ENCODE measurements at regions not wholly inside any gene's neighbourhood (a gene's known extent, or its start where the extent isn't known, plus 50 kb on each side); places are given as distances from the start of the nearest gene placed in this dataset.
A peak's percentile ranks its signal among the peaks of the same experiment; 100 is the strongest.
"Not testable (repeated sequence)": the region's sequence is repeated elsewhere in the genome, so short reads cannot be mapped to it uniquely, and the experiment has no call there.

DNA sequence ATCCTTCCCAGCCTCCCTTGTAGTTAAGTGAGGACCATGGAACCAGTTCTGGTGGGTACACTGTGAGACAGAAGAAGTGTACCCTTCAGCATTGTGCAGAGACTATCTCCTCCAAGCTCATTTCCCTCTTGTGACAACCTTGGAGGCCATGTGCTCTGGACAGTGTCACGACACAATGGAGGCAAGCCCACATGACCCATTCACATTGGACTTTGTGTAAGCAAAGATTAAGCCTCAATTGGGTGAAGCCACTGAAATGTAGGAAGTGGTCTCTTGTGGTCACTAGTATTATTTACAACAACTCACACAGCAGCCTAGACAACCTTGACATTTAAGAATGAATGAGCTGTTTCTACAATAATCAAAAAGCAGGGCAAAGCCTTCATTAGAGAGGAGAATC, 124.2 kb downstream of the INHBA start:
- no peak for DNase-seq (ENCODE audit: low read depth)

DNA sequence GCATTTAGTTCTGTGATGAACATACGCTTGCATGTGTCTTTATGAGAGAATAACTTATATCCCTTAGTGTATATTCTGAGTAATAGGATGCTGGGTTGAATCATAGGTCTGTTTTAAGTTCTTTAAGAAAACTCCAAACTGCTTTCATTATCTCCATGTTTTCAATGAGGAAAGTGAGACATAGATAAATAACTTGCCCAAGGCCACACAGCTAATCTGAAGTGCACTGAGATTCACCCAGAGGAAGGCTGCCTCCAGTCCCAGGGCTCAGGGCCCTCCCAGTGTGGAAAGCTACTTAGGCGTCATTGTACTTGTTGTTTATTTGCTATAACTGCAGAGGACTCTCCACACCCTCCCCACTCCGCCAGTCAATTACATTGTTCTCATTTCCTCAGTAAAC, 126.7 kb downstream of the INHBA start:
- no peak for DNase-seq (ENCODE audit: low read depth)

DNA sequence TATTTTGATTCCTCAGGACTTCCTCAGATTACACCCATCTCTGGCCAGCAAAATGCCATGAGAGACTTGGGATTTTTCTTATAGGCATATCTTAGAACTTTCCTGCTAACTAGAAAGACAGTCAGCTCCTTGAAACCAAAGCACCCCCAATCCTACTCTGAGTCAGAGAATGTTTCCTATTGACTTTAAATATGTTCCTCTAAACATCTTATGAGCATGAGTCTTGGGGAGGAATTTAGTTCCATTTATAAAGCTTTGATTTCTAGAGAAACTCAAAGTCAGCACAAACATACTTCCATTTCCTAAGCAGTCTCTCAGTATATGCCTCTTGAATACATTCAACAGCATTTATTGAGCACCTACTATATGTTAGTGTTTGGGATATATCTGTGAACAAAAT, 128.5 kb downstream of the INHBA start:
- no peak for DNase-seq (ENCODE audit: low read depth)

DNA sequence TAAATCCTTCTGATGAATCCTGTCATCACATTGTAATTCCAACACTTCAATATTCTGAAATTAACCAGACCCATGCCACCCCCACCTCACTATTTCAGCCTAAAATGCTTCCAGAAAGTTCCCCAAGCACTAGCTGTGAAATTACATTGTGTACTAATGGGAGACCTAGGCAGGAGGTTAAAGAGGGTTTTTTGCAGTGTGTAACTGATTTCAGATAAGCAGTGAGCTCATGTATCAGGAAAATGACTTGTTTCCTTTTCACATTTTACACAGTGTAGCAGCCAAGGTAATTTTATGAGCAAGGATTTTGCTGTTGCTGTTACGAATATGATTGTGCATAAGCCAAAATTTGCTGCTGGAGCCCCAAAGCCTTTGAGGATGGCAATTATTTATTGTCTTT, 129.0 kb downstream of the INHBA start:
- DNase-seq (ENCODE audit: low read depth), result no peak

DNA sequence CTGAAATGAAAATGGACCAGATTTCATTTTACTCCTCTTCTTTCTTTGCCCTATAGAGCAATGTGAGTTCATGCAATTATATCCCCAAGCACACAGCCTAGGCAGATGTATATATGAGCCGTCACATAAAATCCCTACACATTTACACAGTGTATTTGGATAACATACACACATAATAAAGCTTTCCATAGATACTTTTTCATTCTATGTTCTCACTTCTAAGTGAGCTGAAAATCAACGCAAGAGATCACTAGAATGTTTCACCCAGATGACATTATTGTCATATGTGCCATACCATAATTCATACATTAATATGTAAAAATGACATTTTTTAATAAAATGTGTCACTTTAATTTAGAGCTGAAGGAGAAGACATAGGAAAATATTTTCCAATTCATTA, 129.4 kb downstream of the INHBA start:
- DNase-seq (ENCODE audit: low read depth), result no peak

DNA sequence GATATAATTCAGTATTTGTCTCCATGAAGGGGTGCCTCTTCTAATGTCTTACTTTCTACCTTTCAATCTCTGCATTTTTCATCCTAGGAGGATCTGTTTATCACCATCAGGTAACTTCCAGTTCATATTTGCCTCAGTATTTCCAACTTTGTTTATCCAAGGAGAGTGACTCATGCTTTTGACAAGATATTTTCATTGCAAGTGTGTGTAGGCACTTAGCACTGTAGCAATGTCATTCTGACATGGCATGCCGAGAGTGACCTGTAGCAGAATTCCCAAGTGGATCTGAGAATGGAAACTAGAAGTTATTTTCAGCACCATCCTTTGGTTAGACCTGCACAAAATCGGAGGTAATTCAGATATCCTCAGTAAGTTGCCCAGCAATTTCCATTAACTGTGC, 129.9 kb downstream of the INHBA start:
- DNase-seq (ENCODE audit: low read depth), result peak; percentile 24

DNA sequence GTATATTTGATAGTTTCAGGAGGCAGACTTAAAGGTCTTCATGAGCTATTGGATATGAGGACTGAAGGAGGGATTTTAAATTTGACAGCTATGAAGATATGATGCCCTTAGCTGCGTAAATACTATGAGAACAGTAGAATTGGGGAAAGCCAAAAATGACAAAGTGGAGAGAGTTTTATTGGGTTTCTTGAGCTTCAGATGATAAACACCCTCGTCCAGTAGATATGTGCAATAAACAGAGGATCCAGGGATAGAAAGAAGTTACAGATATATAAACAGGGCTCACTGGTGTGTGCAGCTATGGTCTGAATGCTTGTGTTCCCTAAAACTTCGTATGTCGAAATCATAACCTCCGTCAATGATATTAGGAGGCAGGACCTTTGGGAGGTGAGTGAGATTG, 131.3 kb downstream of the INHBA start:
- DNase-seq (ENCODE audit: low read depth), result no peak

DNA sequence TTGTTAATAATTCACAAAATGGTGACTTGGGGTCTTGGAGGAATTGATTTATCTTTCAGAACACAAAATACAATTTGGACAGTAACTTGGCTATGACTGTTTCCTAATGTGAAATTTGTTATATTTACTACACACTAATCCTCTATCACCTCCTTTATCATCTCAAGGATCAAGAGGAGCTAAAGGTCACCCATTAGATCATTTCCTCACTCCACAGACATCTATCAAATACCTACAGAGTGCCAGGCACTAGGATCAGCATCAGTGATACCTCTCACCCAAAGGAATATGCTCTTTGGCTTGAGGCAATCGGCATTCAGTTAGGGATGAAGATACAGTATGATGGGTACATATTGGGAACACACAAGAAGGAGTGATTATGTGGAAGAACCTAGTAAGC, 132.1 kb downstream of the INHBA start:
- DNase-seq (ENCODE audit: low read depth), result no peak

DNA sequence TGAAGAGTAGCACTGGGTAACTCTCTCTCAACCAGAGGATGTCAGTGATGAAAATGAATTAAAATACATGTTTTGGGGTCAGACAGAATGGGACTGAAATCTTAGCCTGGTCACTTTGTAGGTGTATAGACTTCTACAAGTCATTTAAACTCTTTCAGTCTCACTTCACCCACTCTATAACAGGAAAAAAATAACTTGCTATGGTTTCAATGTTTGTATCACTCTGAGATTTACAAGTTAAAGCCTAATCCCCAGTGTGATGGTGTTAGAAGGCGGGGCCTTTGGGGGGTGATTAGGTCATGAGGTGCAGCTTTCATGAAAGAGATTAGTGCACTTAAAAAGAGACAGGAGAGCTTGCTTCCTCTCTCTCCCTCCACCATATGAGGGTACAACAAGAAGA, 134.8 kb downstream of the INHBA start:
- DNase-seq (ENCODE audit: low read depth), result no peak

DNA sequence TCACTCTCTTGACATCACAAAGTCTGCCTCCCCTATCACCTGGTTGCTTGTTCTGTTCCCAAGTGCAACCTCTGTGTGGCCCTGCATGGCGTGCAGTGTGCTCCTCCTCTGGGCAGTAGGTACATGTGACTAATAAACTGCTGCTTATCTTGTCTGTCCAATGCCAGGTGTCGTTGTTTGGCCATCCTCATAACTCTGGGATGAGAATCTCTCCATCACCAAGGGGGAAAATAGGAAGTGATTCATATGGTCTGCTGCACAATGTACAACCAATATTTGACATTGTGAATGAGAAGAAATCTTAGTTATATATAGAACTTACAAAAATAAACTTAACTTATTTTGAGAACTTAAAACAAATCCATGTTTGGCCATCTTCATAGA, 135.2 kb downstream of the INHBA start:
- no peak for DNase-seq (ENCODE audit: low read depth)

DNA sequence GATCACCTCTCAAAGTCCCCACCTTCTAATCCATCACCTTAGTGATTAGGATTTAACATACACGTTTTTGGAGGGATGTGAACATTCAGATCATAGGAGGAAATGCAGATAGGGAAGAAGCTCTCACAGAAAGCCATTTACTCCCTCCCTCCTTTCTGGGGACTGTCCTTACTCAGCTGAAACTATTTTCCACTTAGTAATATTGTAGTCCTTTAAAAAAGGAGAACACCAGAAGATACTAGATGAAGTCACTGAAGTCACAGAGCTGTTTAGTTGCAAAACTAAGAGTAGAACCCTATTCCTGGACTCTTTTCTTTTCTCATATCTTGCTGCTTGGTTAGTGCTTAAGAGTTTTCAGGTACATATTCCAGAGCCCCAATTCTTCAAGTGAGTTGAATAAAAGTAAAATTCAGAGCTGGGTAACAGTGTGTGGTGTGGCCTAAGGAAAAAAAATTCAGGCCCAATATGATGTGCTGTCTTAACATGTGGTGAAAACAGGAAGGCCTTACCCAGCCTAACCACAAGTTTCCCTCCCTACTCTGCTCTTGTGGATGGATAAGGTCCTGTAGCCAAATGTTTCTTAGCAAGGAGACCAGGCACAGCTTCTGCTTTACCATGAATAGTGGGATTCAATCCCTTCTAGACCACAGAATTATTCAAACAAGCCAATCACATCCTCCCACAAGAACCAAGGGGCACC, 135.7 kb downstream of the INHBA start:
- no peak for DNase-seq (ENCODE audit: low read depth)

DNA sequence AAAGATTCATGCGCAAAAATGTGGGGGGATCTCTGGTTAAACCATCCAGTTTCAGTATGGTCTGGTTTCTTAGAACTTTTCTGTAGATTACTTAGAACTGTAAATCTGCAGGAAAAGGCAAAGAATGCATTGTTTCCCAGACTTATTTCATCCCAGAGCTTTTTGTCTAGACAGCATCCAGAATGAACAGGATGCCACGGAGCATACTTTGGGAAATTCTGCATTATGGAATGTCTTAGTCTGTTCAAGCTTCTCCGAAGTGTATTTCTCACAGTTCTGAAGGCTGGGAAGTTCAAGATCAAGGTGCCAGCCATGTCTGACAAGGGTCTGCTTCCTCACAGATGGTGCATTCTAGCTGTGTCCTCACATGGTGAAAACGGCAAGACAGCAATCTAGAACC, 136.3 kb downstream of the INHBA start:
- DNase-seq (ENCODE audit: low read depth), result no peak

DNA sequence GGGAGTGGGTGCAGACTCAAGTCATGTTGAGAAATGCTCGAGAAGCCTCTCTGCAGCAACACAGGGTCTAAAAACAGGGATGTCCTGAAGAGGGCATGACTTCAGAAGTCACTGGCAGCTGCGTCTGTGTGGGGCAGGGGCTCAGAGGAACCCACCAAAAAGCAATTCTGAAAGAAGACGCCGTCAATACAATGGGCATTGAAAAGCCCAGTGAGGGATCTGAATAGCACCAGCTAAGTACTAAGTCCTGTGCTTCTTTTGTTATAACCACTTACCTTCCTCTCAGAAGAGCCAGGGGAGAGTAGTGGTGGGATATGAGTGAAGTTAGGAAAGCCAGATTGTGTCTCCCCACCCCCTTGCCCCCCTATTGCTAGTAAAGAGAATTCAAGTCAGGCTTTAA, 137.2 kb downstream of the INHBA start:
- DNase-seq (ENCODE audit: low read depth), result no peak

DNA sequence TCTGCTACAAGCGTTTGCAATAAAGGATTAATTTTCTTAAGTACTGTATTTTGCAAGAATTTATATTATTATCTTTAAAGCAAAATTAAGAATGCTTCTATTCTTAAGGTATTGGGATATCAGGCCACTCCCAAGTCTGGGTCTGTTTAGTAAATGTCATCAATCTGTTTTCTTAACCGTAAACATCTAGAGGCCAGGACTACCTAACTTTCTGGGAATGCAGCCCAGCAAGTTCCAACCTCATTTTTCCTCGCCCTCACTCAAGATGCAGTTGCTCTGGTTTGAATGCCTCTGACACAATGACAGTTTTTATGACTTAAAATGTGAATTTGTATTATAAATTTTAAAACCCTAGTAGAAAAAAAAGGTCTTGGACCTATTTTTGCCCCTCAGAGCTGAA, 143.5 kb downstream of the INHBA start:
- no peak for DNase-seq (ENCODE audit: low read depth)

DNA sequence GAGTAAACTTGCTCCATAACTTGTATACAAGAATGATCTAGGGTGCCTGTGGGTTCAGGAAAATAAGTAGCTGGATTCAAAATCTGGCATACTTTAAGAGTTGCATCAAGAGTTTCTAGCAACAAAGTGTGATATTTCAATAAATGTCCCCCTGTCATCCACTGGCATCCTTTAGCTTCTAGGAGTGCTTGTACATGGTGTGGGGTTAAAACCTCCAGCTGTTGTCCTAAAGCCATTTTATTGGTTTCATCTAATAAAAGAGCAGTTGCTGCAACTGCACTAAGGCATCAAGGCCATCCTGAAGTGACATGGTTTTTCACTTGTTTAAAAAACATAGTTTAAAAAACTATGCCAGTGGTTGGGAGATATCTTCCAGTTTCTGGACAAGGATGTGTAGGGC, 148.4 kb downstream of the INHBA start:
- DNase-seq (ENCODE audit: low read depth), result no peak

DNA sequence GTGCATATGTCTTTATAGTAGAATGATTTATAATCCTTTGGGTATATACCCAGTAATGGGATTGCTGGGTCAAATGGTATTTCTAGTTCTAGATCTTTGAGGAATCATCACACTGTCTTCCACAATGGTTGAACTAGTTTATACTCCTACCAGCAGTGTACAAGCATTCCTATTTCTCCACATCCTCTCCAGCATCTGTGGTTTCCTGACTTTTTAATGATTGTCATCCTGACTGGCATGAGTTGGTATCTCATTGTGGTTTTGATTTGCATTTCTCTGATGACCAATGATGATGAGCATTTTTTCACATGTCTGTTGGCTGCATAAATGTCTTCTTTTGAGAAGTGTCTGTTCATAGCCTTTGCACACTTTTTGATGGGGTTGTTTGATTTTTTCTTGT, 152.8 kb downstream of the INHBA start:
- DNase-seq (ENCODE audit: low read depth), result not testable (repeated sequence)

DNA sequence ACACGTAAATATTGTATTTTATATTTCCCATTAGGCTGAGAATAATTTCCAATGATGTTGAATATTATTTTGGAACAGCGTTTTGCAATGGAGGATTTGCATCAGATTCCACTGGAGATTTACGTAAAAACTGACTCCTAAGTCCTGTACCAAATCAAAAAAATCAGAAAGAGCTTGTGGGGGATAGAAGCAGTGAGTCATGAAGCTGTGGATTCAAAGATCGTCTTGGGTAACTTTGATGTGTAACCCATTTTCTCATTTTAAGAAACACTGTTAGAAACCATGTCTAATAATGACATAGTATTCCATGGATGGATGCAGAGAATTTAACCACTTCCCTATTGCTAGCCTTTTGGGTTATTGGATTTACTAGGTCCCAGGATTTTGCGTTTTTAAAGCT, 158.6 kb downstream of the INHBA start:
- DNase-seq (ENCODE audit: low read depth), result no peak

DNA sequence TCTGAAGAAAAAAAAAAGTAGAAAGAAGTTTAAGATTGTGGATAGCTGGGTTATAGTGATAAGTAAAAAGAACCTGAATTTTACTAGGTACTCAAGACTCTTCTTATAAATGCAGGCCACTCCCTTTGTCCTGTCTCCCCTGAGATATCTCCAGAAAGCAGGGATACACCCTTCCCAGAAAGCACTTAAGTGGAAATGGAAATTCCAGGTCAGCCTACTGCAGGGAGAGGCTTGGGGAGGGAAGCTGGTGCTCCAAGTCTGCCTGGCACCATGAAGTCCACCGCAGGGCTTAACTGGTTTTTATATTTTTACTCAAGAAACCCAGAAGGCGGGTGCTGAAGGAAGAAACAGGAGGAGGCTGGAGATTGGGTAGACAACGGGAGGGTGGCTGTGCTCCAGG, 162.3 kb downstream of the INHBA start:
- no peak for DNase-seq (ENCODE audit: low read depth)

DNA sequence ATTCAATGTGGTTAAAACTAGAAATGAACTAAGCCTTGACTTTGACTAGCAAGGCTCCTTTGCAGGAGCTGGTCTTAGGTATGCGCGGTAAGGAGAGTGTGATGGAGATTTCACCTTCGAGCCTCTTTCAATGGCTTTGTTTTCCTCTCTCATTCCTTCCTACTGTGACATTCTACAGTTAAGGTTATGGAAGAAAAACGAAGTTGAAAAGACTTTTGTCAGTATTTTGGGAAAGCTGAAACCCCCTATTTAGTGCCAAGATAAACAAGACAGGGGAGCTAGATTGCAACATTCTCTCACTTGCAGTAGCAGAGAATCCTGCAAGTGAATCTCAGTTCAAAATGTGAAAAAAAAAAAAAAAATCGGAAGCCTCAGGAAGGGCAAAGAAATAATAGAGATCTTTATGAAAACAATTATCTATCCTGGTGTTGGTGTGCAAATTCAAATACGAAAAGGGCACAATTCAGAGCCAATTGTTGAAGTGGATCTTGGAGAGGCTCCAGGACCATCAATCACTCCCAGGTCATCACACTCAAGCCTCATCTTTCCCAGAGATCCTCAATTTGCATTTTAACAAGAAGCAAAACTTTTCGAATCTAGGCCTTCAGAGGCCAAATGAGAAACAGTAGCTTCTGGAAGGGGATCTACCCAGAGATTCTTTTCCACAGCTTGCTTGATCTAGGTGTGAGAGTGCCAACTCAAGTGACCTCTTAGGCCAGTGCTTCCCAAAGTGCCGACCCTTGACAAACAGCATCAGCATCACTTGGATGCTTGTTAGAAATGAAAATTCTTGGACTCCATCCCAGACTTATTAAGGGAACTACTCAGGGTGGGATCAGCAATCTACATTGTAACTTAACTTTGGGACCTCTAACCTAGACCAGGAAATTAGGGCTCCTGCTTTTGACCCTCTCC, 163.8 kb downstream of the INHBA start:
- no peak for DNase-seq (ENCODE audit: low read depth)

DNA sequence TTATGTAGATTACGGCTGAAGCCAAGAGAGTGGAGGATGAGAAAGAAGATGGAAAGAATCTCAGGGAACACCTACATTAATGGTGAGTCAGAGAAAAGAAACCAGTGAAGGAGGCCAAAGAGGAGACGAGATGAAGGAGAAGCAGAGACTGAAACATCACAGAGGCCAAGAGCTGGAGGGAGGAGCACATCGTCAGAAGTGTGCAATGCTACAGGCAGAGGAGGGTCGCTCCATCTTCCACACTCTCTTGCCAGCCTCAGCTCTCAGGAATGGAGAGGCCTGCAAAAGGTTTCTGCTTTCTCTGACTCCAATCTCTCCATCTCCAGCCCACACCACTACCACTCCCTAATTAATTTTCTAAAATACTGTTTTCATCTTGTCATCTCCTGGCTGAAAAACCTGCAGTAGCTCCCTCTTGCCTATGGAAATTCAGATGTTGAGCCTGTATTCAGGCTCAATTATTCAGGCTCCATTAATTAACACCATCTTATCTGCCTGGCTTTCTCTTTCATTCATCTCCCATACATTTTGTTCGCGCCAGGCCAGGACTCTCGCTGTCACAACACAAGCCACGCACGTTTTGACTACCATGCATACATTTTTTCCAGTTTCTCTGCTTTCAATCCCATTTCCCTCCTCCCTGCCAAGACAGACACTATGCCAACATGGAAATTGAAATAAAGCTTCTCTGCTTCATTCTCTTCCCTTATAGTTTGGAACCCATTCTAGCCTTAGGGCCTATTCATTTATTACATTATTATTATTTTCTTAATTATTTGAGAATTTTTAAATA, 165.8 kb downstream of the INHBA start:
- no peak for DNase-seq (ENCODE audit: low read depth)

DNA sequence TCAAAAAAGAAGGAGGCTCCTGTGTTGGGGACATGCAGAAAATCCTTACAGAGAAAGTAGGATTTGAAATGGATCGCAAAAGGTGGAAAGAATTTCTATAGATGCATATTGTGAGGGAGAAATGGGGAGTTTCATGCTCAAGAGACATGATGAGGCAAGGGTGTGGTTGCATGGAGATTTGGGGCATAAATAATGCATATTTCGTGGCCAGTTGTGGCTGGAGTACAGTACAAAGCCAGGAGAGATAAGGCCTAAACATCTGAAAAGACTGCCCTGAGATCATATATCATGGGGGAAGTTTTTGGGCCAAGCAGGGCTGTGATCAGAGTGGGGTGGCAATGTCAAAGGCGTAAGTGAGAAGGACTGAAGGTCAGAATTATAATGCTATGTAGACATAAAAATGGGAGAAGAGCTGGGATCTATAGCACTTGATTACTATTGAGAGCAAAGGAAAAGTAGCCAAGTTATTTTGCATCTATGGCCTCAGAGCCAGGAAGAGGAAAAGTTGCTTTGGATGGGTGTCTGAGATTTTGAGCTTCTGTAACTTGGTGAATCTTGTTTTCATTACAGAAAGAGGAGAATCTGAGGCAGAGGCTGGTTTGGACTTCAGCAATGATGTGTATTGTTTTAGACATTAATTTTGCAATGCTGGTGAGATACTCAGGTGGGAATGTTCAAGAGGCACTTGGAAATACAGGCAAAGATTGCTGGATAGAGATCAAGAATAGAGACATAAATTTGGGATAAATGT, 166.6 kb downstream of the INHBA start:
- no peak for DNase-seq (ENCODE audit: low read depth)

DNA sequence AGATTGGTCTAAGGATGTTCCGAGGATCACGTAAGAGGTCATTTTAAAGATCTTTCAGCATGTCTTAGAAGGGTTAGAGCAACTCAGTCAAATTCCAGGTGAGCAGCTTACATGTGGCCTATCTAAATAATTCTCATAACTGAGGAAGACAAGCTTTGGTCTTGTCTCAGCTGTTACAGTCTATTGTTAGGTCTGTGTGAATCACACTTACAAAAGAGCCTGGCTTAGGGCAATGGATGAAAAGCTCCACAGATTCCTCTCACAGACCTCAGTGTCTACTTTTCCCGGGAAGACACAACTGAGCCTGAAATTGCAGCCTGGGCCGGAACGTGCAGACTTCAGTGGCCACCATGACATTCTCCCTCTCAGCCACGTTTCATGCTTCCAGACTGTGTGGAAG, 173.1 kb downstream of the INHBA start:
- no peak for DNase-seq (ENCODE audit: low read depth)

All from HS-27A (cell line).